ENCODE measurements at regions not wholly inside any gene's neighbourhood (a gene's known extent, or its start where the extent isn't known, plus 50 kb on each side); places are given as distances from the start of the nearest gene placed in this dataset.

- no peak for TF ChIP-seq TAF1 (IDR thresholded peaks at IDR 0.05; ENCODE audit: low read depth)
- no peak for TF ChIP-seq ZBTB7A (IDR thresholded peaks at IDR 0.05; ENCODE audit: low read depth)
- TF ChIP-seq EP300 (IDR thresholded peaks at IDR 0.05; ENCODE audit: borderline replicate concordance) = no peak
- no peak for TF ChIP-seq EGR1 (IDR thresholded peaks at IDR 0.05)
- TF ChIP-seq YY1 (IDR thresholded peaks at IDR 0.05; ENCODE audit: low read depth) = no peak
- TF ChIP-seq NFIC (IDR thresholded peaks at IDR 0.05) = no peak
- no peak for TF ChIP-seq REST (IDR thresholded peaks at IDR 0.05; ENCODE audit: low read depth)
- no peak for TF ChIP-seq TEAD4 (IDR thresholded peaks at IDR 0.05)
- TF ChIP-seq CEBPB (IDR thresholded peaks at IDR 0.05) = no peak
- no peak for TF ChIP-seq FOXM1 (IDR thresholded peaks at IDR 0.05; ENCODE audit: borderline replicate concordance, low read depth)
- no peak for TF ChIP-seq RAD21 (IDR thresholded peaks at IDR 0.05; ENCODE audit: low read depth)
Observed at GRCh38 chr7:12772768-12773167, 85.3 kb downstream of the ARL4A start.

GRCh38 chr7:12777257-12777656, 89.8 kb downstream of the ARL4A start:
- TF ChIP-seq USF1 (IDR thresholded peaks at IDR 0.05) (no peak), YY1 (IDR thresholded peaks at IDR 0.05; ENCODE audit: low read depth) (no peak), ZBTB7A (IDR thresholded peaks at IDR 0.05; ENCODE audit: low read depth) (no peak), TEAD4 (IDR thresholded peaks at IDR 0.05) (no peak), RAD21 (IDR thresholded peaks at IDR 0.05; ENCODE audit: low read depth) (no peak), CREB1 (IDR thresholded peaks at IDR 0.05; ENCODE audit: low read depth) (no peak), TAF1 (IDR thresholded peaks at IDR 0.05; ENCODE audit: low read depth) (no peak), TCF12 (IDR thresholded peaks at IDR 0.05; ENCODE audit: low read depth) (no peak), EGR1 (IDR thresholded peaks at IDR 0.05) (no peak), MAX (IDR thresholded peaks at IDR 0.05) (no peak)

GRCh38 chr7:12779947-12780346, 92.5 kb downstream of the ARL4A start:
- no peak for TF ChIP-seq MAX (IDR thresholded peaks at IDR 0.05)
- no peak for TF ChIP-seq EGR1 (IDR thresholded peaks at IDR 0.05)
- no peak for TF ChIP-seq RAD21 (IDR thresholded peaks at IDR 0.05; ENCODE audit: low read depth)
- TF ChIP-seq CEBPB (IDR thresholded peaks at IDR 0.05) = no peak
- no peak for TF ChIP-seq TAF1 (IDR thresholded peaks at IDR 0.05; ENCODE audit: low read depth)
- TF ChIP-seq TEAD4 (IDR thresholded peaks at IDR 0.05) = no peak
- no peak for TF ChIP-seq REST (IDR thresholded peaks at IDR 0.05; ENCODE audit: low read depth)
- no peak for TF ChIP-seq ZBTB7A (IDR thresholded peaks at IDR 0.05; ENCODE audit: low read depth)
- TF ChIP-seq EP300 (IDR thresholded peaks at IDR 0.05; ENCODE audit: borderline replicate concordance) = no peak
- TF ChIP-seq TCF12 (IDR thresholded peaks at IDR 0.05; ENCODE audit: low read depth) = no peak
- no peak for TF ChIP-seq CREB1 (IDR thresholded peaks at IDR 0.05; ENCODE audit: low read depth)
- TF ChIP-seq USF1 (IDR thresholded peaks at IDR 0.05) = no peak
- no peak for TF ChIP-seq YY1 (IDR thresholded peaks at IDR 0.05; ENCODE audit: low read depth)
- TF ChIP-seq NFIC (IDR thresholded peaks at IDR 0.05) = no peak
- no peak for TF ChIP-seq FOXM1 (IDR thresholded peaks at IDR 0.05; ENCODE audit: borderline replicate concordance, low read depth)

- TF ChIP-seq TAF1 (IDR thresholded peaks at IDR 0.05; ENCODE audit: low read depth) (no peak), YY1 (IDR thresholded peaks at IDR 0.05; ENCODE audit: low read depth) (no peak), EGR1 (IDR thresholded peaks at IDR 0.05) (no peak), EP300 (IDR thresholded peaks at IDR 0.05; ENCODE audit: borderline replicate concordance) (no peak), TCF12 (IDR thresholded peaks at IDR 0.05; ENCODE audit: low read depth) (no peak), CREB1 (IDR thresholded peaks at IDR 0.05; ENCODE audit: low read depth) (no peak), TEAD4 (IDR thresholded peaks at IDR 0.05) (no peak), CEBPB (IDR thresholded peaks at IDR 0.05) (no peak), RAD21 (IDR thresholded peaks at IDR 0.05; ENCODE audit: low read depth) (no peak), NFIC (IDR thresholded peaks at IDR 0.05) (no peak)
Observed at GRCh38 chr7:12783421-12784095, 96.1 kb downstream of the ARL4A start.

- TF ChIP-seq RAD21 (IDR thresholded peaks at IDR 0.05; ENCODE audit: low read depth) (no peak), EP300 (IDR thresholded peaks at IDR 0.05; ENCODE audit: borderline replicate concordance) (no peak), ZBTB7A (IDR thresholded peaks at IDR 0.05; ENCODE audit: low read depth) (no peak), EGR1 (IDR thresholded peaks at IDR 0.05) (no peak), YY1 (IDR thresholded peaks at IDR 0.05; ENCODE audit: low read depth) (no peak), FOXM1 (IDR thresholded peaks at IDR 0.05; ENCODE audit: borderline replicate concordance, low read depth) (no peak), USF1 (IDR thresholded peaks at IDR 0.05) (no peak), CREB1 (IDR thresholded peaks at IDR 0.05; ENCODE audit: low read depth) (no peak), TCF12 (IDR thresholded peaks at IDR 0.05; ENCODE audit: low read depth) (no peak), MAX (IDR thresholded peaks at IDR 0.05) (no peak), REST (IDR thresholded peaks at IDR 0.05; ENCODE audit: low read depth) (no peak), NFIC (IDR thresholded peaks at IDR 0.05) (no peak), TEAD4 (IDR thresholded peaks at IDR 0.05) (no peak), TAF1 (IDR thresholded peaks at IDR 0.05; ENCODE audit: low read depth) (no peak), CEBPB (IDR thresholded peaks at IDR 0.05) (no peak)
Observed at GRCh38 chr7:12785473-12785872, 98.0 kb downstream of the ARL4A start.
